ENCODE measurements at regions not wholly inside any gene's neighbourhood (a gene's known extent, or its start where the extent isn't known, plus 50 kb on each side); places are given as distances from the start of the nearest gene placed in this dataset.

DNA sequence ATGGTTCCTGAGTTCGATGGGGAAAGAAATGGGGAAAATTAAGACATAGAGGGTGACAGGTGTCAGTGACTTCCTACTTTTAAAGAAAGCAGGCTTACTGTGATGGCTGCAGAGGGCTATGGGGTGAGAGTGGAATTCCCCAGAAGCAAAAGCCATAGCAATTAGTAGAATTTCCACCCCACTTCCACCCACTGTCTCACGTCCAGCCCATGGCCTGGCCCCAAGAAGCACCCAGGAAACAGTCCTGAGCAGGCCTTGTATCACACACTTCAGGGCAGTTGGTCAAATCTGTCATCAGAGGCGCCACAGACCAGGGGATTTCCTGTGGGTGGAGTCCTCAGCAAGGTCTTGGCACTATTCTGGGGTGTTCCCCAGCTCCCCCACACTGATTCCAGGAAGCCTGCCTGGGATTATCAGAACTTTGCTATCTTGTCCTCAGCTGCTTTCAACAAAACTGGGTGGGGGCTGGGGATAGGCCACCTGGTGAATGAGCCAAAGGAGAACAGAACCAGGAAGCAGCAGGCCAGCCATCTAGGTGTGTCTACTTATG lies 120.1 kb upstream of the CCND2 start:
- POLR2A ChIA-PET: interaction anchor here (0.6 kb wide), 1 partner anchor 11 kb away, joined by 4 read pairs; no protein-coding TSS in a partner anchor
- H3K36me3 ChIP-seq (ENCODE audit: control insufficient read depth in 2 of 2, insufficient read depth in 1 of 2, low read length in 2 of 2): no peaks in the 10 kb centered on the region
- TF ChIP-seq ZNF692 (tag by site-specific recombination; IDR thresholded peaks at IDR 0.05): no peak
- TF ChIP-seq ZNF239 (tag by site-specific recombination; IDR thresholded peaks at IDR 0.05): no peak
- TF ChIP-seq PBX3 (CRISPR knock-in tag; IDR thresholded peaks at IDR 0.05): no peak
- no peak for TF ChIP-seq MYNN (tag by site-specific recombination; IDR thresholded peaks at IDR 0.05; ENCODE audit: borderline replicate concordance)
- no peak for TF ChIP-seq ZSCAN5A (tag by site-specific recombination; IDR thresholded peaks at IDR 0.05)
- no peak for TF ChIP-seq ZNF10 (tag by site-specific recombination; IDR thresholded peaks at IDR 0.05)
- TF ChIP-seq ZNF202 (tag by site-specific recombination; IDR thresholded peaks at IDR 0.05; ENCODE audit: borderline replicate concordance): no peak
- no peak for TF ChIP-seq SP2 (tag by site-specific recombination; IDR thresholded peaks at IDR 0.05)
- TF ChIP-seq ZNF544 (tag by site-specific recombination; IDR thresholded peaks at IDR 0.05): no peak
- no peak for TF ChIP-seq ZNF510 (tag by site-specific recombination; IDR thresholded peaks at IDR 0.05; ENCODE audit: insufficient replicate concordance)
- no peak for TF ChIP-seq ZFHX2 (tag by site-specific recombination; conservative IDR thresholded peaks at IDR 0.05)
- TF ChIP-seq ZNF48 (tag by site-specific recombination; IDR thresholded peaks at IDR 0.05): no peak
- no peak for TF ChIP-seq ZNF558 (tag by site-specific recombination; IDR thresholded peaks at IDR 0.05)
- TF ChIP-seq, protein P1, sequence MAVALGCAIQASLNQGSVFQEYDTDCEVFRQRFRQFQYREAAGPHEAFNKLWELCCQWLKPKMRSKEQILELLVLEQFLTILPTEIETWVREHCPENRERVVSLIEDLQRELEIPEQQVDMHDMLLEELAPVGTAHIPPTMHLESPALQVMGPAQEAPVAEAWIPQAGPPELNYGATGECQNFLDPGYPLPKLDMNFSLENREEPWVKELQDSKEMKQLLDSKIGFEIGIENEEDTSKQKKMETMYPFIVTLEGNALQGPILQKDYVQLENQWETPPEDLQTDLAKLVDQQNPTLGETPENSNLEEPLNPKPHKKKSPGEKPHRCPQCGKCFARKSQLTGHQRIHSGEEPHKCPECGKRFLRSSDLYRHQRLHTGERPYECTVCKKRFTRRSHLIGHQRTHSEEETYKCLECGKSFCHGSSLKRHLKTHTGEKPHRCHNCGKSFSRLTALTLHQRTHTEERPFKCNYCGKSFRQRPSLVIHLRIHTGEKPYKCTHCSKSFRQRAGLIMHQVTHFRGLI (tag by site-specific recombination; IDR thresholded peaks at IDR 0.05): no peak
- no peak for TF ChIP-seq ZNF223 (tag by site-specific recombination; IDR thresholded peaks at IDR 0.05)
- no peak for TF ChIP-seq ZXDB (tag by site-specific recombination; IDR thresholded peaks at IDR 0.05)
- TF ChIP-seq GLIS1 (tag by site-specific recombination; IDR thresholded peaks at IDR 0.05): no peak
- no peak for TF ChIP-seq ZNF354C (tag by site-specific recombination; IDR thresholded peaks at IDR 0.05; ENCODE audit: borderline replicate concordance, low read depth)
- no peak for TF ChIP-seq KLF9 (tag by site-specific recombination; IDR thresholded peaks at IDR 0.05; ENCODE audit: low read depth)
- no peaks in the 10 kb centered on the region for H3K4me1 ChIP-seq (ENCODE audit: control insufficient read depth, insufficient read depth, low read length)
- H3K9me3 ChIP-seq (ENCODE audit: control insufficient read depth, insufficient read depth, low read depth, low read length): no peaks in the 10 kb centered on the region
- H3K4me3 ChIP-seq (ENCODE audit: low read depth, low read length): no peak overlapping the region
- no peak overlapping the region for H3K27ac ChIP-seq (ENCODE audit: extremely low read depth, low read depth, low read length)
- CTCF ChIA-PET: no interaction called here

DNA sequence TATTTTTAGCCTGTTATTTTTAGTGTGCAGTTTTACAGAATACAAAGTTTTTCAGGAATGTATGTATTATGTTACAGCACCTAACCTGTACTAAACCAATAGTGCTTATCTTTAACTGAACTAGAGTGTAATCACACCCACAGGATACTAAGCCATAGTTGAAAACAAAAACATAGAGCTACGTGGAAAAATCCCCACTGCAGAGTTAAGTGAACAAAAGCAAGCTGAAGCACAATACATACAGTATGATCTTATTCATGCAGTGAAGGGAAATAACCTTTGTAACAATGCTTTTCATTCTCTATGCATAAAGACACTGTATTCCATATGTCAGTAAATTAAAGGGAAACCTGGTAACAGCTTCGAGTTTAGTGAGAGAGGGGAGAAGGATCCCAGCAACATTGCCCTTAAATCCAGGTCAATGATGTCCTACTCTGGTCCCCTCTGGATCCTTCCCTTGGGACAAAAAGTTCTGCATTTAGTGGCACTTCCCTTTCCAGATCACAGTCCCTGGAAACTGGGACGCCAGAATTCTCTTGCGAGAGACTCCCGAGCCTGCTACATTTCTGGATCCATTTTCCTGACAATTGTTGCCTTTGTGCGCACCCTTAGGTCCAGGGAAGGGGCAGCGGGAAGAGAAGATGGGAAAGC lies 121.3 kb upstream of the CCND2 start:
- no peaks in the 10 kb centered on the region for H3K4me1 ChIP-seq (ENCODE audit: control insufficient read depth, insufficient read depth, low read length)
- no peaks in the 10 kb centered on the region for H3K36me3 ChIP-seq (ENCODE audit: control insufficient read depth in 2 of 2, insufficient read depth in 1 of 2, low read length in 2 of 2)
- H3K4me3 ChIP-seq (ENCODE audit: low read depth, low read length): no peak overlapping the region
- no peak overlapping the region for H3K27ac ChIP-seq (ENCODE audit: extremely low read depth, low read depth, low read length)
- H3K9me3 ChIP-seq (ENCODE audit: control insufficient read depth, insufficient read depth, low read depth, low read length): no peaks in the 10 kb centered on the region
- CTCF ChIA-PET: no interaction called here
- POLR2A ChIA-PET: interaction anchor here (1.0 kb wide), 1 partner anchor 12 kb away, joined by 4 read pairs; no protein-coding TSS in a partner anchor
- TF ChIP-seq ZNF221 (tag by site-specific recombination; IDR thresholded peaks at IDR 0.05; ENCODE audit: borderline replicate concordance) (no peak), REST (tag by site-specific recombination; IDR thresholded peaks at IDR 0.05) (no peak), ZNF670 (tag by site-specific recombination; IDR thresholded peaks at IDR 0.05; ENCODE audit: low read depth) (no peak), ZBTB17 (tag by site-specific recombination; IDR thresholded peaks at IDR 0.05) (no peak)
- TF ChIP-seq, protein P2, sequence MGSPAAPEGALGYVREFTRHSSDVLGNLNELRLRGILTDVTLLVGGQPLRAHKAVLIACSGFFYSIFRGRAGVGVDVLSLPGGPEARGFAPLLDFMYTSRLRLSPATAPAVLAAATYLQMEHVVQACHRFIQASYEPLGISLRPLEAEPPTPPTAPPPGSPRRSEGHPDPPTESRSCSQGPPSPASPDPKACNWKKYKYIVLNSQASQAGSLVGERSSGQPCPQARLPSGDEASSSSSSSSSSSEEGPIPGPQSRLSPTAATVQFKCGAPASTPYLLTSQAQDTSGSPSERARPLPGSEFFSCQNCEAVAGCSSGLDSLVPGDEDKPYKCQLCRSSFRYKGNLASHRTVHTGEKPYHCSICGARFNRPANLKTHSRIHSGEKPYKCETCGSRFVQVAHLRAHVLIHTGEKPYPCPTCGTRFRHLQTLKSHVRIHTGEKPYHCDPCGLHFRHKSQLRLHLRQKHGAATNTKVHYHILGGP (tag by site-specific recombination; IDR thresholded peaks at IDR 0.05): no peak
